ENCODE measurements at regions not wholly inside any gene's neighbourhood (a gene's known extent, or its start where the extent isn't known, plus 50 kb on each side); places are given as distances from the start of the nearest gene placed in this dataset.

DNA sequence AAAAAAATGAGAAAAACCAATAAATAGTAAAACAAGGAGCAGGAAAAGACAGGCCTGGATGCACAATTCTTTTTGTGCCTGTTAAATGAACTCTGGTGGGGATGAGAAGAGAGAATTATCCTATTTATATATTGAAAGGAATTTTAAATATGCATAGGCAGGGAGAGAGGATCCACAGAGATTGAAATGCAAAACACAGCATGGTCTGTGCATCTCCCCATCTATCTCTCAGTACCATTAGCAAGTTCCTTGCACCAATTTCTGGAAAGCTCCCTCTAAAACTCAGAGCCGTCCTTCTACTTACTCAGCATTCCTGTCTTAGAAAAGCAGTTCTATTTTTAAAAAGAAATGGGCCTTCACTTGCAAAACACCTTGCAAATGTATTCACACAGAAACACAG lies 502.3 kb upstream of the KLHL29 start:
- no peak for DNase-seq

GRCh38 chr2:22883054-22883453 lies 501.9 kb upstream of the KLHL29 start:
- DNase-seq, result no peak

DNA sequence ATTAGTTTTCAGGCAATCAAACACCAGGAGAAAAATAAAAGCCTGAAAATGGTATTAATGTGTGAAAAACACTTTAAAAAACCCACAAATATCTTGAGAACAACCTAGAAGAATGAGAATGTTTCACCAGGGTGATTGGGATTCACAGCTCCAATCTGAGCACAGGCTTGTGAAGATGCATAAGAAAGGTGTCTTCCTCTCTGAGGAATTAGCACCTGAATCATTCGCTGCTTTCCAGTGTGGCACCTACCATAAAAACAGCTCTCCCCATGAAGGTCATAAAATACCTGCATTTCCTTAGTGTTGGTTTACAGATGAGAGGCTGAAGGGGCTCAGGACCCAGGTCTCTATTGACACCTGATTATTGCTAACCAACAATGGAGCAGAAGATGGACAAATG lies 499.7 kb upstream of the KLHL29 start:
- no peak for DNase-seq

GRCh38 chr2:22887426-22887825 lies 497.6 kb upstream of the KLHL29 start:
- no peak for DNase-seq

- DNase-seq, result no peak
These were observed 497.1 kb upstream of the KLHL29 start for GRCh38 chr2:22887845-22888244.

DNA sequence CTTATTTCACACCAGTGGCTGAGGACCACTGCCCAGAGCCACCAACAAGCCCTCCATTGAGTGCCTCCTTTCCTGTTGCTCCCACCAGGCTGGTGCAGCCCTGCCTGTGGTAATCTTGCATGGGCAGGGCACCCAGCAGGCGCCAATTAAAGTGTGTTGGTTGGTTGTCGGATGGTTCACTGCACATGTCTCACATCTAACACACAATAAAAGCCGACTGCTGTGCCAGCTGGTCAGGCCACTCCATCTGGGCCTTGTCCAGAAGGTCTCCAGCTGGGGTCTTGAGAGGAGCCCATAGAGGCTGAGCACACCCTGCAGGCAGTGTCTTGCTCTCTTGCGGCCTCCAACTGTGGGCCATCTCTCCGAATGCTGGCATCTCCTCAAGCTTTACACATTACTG lies 494.8 kb upstream of the KLHL29 start:
- no peak for DNase-seq

- DNase-seq, result no peak
These were observed 491.0 kb upstream of the KLHL29 start for GRCh38 chr2:22893761-22894517.

GRCh38 chr2:22894761-22895160 lies 490.2 kb upstream of the KLHL29 start:
- DNase-seq, result no peak

GRCh38 chr2:22897428-22897827 lies 487.6 kb upstream of the KLHL29 start:
- DNase-seq, result no peak

GRCh38 chr2:22900674-22901073 lies 484.3 kb upstream of the KLHL29 start:
- no peak for DNase-seq

GRCh38 chr2:22901471-22902179 lies 483.4 kb upstream of the KLHL29 start:
- DNase-seq, result no peak

- DNase-seq, result no peak
These were observed 482.8 kb upstream of the KLHL29 start for GRCh38 chr2:22902180-22902550.

DNA sequence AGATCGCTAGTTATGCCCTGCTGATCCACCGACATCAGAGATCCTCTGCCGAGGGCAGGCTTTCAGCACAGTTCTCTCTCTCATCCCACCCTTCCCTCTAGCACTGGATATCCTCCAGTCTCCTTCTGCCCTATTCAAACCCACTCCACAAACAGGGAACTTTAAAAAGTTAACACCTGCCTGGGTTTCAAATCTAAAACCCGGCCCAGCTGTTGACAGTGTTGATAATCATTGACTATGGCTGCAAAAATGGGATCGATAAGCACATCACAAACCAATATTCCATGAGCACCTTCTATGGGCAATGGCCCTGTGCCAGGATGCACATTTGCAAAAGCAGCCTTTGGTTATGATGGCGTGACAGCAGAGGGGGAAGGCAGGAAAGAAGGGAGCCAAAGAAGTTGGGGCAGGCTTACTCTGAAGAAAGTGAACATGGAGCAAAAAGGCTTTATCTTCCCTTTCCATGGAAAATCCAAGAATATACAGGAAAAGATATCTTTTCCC lies 482.3 kb upstream of the KLHL29 start:
- DNase-seq, result no peak

- DNase-seq, result no peak
These were observed 481.4 kb upstream of the KLHL29 start for GRCh38 chr2:22903616-22904015.

DNA sequence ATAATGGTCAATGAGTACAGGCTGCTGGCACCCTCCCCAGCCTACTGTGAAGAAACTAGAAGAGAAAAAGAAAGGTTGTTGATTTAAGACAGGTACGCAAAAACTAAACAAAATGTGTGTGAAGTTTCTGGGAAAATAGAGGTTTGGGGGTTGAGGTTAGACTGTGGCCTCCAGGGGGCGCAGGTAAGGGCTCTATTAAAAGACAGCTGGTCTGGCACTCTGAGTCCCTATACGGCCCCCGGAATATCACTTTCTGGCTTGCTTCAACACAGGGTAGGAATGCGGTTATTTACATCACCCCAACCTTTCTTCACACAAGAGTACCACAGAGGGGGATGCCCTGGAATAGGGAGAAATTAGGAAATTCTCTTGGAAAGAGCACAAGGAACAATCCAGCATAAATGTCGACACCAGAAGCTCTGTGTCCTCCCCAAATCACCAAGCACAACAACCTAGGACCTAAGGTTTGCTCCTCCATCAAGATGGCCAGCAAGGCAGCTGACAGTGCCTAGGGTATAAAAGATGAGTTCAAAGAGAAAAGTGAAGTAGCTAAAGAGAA lies 480.8 kb upstream of the KLHL29 start:
- no peak for DNase-seq

DNA sequence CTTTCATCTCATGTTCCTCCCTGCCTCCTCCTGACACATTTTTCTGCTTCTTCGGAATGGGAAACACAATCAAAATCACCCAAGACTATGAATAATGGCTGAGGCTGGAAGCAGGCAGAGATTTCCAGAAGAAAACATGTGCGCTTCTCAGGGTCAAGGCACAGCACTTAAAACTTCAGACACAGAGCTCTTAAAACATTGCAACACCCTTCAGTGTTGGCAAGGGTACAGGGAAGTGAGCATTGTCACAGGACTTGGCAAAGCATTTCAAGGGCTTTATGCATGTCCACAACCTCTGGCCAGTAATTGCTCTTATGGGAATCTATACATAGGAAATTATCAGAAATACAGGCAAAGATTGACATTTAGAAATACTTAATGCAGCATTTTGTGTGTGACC lies 477.6 kb upstream of the KLHL29 start:
- no peak for DNase-seq

DNA sequence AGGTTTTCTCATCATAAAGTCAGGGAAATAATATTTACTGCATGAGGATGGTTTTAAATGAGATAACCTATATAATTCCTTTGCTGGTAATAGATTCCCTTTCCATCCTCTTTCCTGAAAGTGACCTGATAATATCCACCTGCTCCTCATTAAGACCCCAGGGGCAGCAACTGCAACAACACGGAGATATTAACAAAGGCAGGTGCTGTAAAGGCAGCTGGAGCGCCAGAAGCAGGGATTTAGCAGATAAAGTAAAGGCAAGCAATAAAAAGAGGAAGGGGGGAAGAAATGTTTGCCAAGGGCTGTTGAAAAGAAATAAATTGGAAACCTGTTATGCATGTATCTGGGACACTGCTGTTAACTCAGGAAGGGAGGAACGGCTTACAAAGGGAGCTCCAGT lies 472.6 kb upstream of the KLHL29 start:
- DNase-seq, result no peak

DNA sequence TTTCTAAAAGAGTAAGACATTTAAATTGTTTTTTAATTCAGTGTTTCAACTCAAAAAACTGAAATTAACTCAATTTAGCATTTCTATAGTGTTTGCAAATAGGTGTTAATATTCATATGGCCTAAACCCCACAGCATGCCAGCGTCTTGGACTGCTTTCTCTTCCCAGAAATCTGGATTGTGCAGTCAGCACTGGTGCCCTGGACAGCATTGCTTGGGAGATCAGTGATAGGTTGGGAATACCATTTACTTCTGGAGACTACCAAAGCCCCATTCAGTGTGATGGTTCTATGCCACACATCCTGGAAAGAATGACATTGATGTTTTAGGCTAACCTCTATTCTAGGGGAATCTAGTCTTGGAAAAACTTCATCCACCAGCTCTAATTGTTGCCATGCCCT lies 455.0 kb upstream of the KLHL29 start:
- no peak for DNase-seq

DNA sequence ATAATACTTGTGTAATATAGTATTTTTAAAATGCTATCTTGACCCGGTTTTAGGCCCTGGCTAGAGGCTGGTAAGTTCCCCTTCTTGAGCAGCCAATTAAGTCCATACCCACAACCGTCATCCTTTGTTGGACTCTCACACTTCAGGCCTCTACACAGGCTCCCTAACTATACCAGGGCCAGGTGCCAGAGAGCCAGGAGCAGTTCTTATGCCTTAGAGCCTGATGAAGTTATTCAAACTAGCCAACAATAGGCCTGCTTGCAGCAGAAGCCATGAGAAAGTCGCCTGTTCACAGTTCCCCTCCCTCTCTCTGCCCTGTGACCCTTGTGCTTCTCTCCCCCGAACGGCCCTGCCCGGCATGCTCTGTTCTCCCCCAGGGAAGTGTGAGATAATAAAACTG lies 454.2 kb upstream of the KLHL29 start:
- no peak for DNase-seq

DNA sequence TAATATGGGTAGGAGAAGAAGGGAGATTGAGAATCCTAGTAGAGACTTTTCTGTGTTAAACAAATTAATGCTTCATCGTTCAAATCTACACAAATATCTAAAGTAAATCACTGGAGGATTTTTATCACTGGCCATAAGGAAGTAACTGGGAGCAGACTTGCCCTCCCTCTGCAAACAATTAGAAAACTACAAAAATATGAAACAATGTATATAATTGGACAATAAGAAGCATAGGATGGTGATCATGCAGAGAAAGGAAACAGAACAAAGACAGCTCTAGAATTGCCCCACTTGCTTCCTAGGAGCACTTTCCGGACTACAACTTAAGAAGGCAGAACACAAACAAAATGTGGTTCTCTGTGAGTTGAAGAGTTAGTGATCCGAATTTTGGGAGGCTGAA lies 452.7 kb upstream of the KLHL29 start:
- DNase-seq, result no peak

DNA sequence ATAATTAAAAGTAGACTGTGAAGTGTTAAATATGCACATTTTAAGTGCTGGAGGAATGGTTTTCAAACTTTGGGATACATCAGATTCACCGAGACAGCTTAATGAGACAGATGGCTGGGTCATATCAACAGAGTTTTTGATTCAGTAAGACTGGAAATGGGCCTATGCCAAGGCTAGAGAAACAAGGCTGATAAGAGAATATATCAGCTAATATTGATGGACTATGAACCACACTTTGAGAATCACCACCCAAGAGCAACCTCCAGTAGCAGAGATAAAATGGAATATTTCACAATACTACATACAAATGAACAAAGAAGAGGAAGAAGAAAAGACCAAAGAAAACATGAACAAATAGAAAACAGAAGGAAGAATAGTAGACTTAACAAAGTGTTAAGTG lies 450.2 kb upstream of the KLHL29 start:
- DNase-seq, result no peak

DNA sequence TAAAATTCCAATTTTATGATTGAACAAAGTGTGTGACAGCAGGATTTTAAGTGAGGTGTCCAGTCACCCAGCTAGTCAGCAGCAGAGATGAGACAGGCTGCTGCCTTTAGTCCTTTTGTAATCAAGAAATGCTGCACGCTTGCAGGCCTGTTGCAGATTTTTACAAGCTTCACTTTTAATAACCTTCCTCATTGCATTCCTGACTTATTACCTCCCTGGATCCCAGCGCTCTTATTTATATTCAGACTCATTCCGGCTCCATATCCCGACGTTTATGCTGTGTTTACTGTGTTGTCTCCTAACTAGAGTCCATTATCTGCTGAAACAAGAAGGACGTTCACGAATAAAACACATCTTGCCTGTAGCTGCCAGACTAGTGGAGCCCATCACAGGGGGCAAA lies 442.5 kb upstream of the KLHL29 start:
- DNase-seq, result no peak

GRCh38 chr2:22944143-22944542 lies 440.8 kb upstream of the KLHL29 start:
- no peak for DNase-seq

DNA sequence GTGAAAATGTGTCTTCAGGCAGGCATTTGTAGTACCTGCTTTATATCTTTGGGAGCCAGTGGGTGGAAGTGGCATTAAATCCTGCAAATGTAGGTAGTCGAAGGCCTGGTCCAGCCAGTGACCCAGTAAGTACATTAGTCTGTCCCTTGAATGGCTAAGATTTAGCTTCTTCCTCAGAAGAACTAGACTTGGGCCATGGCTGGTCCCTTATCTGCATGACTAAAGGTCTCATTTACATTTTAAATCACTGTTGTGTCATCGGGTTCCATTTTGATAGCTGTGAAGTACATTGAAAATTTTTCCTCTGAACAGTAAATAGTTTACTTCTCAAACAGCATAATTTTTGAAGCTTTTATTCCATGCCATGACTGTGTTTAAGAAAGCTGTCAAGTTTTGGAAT lies 438.4 kb upstream of the KLHL29 start:
- no peak for DNase-seq

All from activated T-cell treated with anti-CD3 and anti-CD28 coated beads for 4 hours (primary cell).